NCI-H1930 (cell line): ENCODE measurements at regions not wholly inside any gene's neighbourhood (a gene's known extent, or its start where the extent isn't known, plus 50 kb on each side); places are given as distances from the start of the nearest gene placed in this dataset.

ENCODE experiments used
- DNase-seq, 2 experiments: peaks; one replicate each; lab custom pipeline; 2025; lab: John Stamatoyannopoulos, UW

DNA sequence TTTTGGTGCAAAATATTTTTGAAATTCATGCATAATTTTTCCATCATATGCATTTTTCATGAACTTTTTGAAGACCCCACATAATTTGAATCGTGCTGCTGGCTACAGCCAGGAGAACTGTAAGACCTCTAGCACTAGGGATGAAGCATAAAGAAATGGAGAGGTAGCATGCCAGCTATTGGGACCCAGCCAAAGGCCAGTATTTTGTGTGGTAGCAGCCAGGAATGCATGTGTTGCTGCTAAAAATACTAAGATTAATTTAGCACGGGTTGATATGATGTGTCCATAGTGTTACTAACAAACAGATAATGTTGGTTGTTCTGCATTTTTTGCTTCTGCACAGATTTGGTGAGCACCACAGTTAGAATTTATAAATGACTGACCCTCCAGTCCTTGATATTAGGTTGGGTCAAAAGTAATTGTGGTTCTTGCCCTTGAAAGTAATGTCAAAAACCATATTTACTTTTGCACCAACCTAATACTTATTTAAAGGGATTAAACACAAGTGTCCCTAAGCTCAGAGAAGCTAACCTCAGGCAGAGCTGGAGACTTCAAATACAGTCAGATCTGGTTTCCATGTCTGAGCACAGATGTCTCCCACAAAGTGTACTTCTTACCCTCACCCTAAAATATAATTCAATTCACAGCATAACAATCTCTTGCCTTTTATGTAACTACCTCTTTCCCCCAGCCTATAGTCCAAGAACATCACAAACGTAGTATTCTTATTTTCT is 54.1 kb upstream of the NPSR1 start:
- no peak for DNase-seq
